Esophagus muscularis mucosa (tissue), 4 donors: ENCODE measurements at regions not wholly inside any gene's neighbourhood (a gene's known extent, or its start where the extent isn't known, plus 50 kb on each side); places are given as distances from the start of the nearest gene placed in this dataset.

Experiments
- DNase-seq: peaks from one replicate; pipeline ENCODE4 v3.0.0-alpha.2; 2017; ENCODE audit errors: extremely low spot score
- H3K27ac ChIP-seq, 4 donors: fragments of 200-600 bp; sonication (generic); replicated peaks in 1 of 4; 1 replicate in 3 of 4; 2 replicates in 1 of 4; pipeline ENCODE4 v1.5.1; 2016 to 2019; ENCODE audit warnings: mild to moderate bottlenecking in 1 of 4
- H3K27me3 ChIP-seq, 4 donors: fragments of 200-600 bp; sonication (generic); one replicate each; pipeline versions ENCODE4 v1.5.1 to v1.6.0; 2016 to 2019
- H3K36me3 ChIP-seq, 4 donors: fragments of 200-600 bp; sonication (generic); one replicate each; pipeline ENCODE4 v1.5.1; 2016 to 2019
- H3K4me1 ChIP-seq, 4 donors: fragments of 200-600 bp; sonication (generic); one replicate each; pipeline ENCODE4 v1.5.1; 2016 to 2019
- H3K4me3 ChIP-seq, 4 donors: fragments of 200-600 bp; sonication (generic); 1 replicate in 2 of 4; 2 replicates in 2 of 4; pipeline ENCODE4 v1.5.1; 2016 to 2019; ENCODE audit warnings: mild to moderate bottlenecking in 4 of 4, moderate library complexity in 1 of 4
- H3K9me3 ChIP-seq, 4 donors: fragments of 200-600 bp; sonication (generic); 1 replicate in 3 of 4; 2 replicates in 1 of 4; pipeline ENCODE4 v1.5.1; 2016 to 2019
- EP300 ChIP-seq: sonication (generic); formaldehyde crosslinking; IDR thresholded peaks from one replicate; pipeline ENCODE4 v1.6.1; 2017; ENCODE audit warnings: antibody characterized with exemption
- POLR2A ChIP-seq: fragments of 450-650 bp; IDR thresholded peaks from one replicate; pipeline ENCODE4 v1.6.1; 2017; ENCODE audit warnings: antibody characterized with exemption, moderate library complexity, mild to moderate bottlenecking, low read depth
- POLR2AphosphoS5 ChIP-seq, 2 donors: sonication (generic); formaldehyde crosslinking; IDR thresholded peaks; one replicate each; pipeline ENCODE4 v1.6.1; 2017; ENCODE audit warnings: antibody characterized with exemption in 2 of 2
- WGBS: methylation state at CpG from one replicate; pipeline ENCODE4 v1.1.5; 2018; 5-methylcytosine and 5-hydroxymethylcytosine counted together
- intact Hi-C: fragments of 100-400 bp; cut with DNase I; formaldehyde crosslinking; loops from one replicate; pipeline ENCODE4 v1.15.1; 2023
- TF ChIP-seq, protein P1 (sequence below), 3 experiments: fragments of 200-600 bp in 2 of 3; fragments of 450-650 bp in 1 of 3; sonication (generic) in 2 of 3; IDR thresholded peaks; one replicate each; pipeline ENCODE4 v1.5.1; 2017 to 2019; ENCODE audit warnings: antibody characterized with exemption in 3 of 3, mild to moderate bottlenecking in 2 of 3, moderate library complexity in 1 of 3

- 67% methylated on average over 4 of the region's 4 CpGs for WGBS
- no peak for TF ChIP-seq POLR2A
- TF ChIP-seq, protein P1, sequence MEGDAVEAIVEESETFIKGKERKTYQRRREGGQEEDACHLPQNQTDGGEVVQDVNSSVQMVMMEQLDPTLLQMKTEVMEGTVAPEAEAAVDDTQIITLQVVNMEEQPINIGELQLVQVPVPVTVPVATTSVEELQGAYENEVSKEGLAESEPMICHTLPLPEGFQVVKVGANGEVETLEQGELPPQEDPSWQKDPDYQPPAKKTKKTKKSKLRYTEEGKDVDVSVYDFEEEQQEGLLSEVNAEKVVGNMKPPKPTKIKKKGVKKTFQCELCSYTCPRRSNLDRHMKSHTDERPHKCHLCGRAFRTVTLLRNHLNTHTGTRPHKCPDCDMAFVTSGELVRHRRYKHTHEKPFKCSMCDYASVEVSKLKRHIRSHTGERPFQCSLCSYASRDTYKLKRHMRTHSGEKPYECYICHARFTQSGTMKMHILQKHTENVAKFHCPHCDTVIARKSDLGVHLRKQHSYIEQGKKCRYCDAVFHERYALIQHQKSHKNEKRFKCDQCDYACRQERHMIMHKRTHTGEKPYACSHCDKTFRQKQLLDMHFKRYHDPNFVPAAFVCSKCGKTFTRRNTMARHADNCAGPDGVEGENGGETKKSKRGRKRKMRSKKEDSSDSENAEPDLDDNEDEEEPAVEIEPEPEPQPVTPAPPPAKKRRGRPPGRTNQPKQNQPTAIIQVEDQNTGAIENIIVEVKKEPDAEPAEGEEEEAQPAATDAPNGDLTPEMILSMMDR (IDR thresholded peaks at IDR 0.05): no peak
- TF ChIP-seq POLR2AphosphoS5 (IDR thresholded peaks at IDR 0.05): no peak
- no peak for TF ChIP-seq EP300
- Histone ChIP-seq H3K4me3 (no peak overlapping the region), H3K27me3 (no peaks in the 10 kb centered on the region), H3K4me1 (no peaks in the 10 kb centered on the region), H3K36me3 (no peaks in the 10 kb centered on the region), H3K27ac (no peak overlapping the region), H3K9me3 (no peaks in the 10 kb centered on the region)
- DNase-seq: no peak
- intact Hi-C loops: no loop called here
These were observed 391.0 kb upstream of the SLITRK5 start for GRCh38 chr13:87280139-87280538.

GRCh38 chr13:87287721-87288120 is 383.4 kb upstream of the SLITRK5 start:
- DNase-seq: no peak
- Histone ChIP-seq H3K4me3 (no peak overlapping the region), H3K27me3 (peaks cover 0 to 4% (median 0%) of the 10 kb centered on the region in 4 donors), H3K9me3 (no peaks in the 10 kb centered on the region), H3K4me1 (no peaks in the 10 kb centered on the region), H3K36me3 (no peaks in the 10 kb centered on the region), H3K27ac (no peak overlapping the region)
- 69% methylated on average over 3 of the region's 3 CpGs for WGBS
- intact Hi-C loops: no loop called here
- TF ChIP-seq POLR2A: no peak
- TF ChIP-seq, protein P1 (IDR thresholded peaks at IDR 0.05): no peak
- no peak for TF ChIP-seq POLR2AphosphoS5 (IDR thresholded peaks at IDR 0.05)
- TF ChIP-seq EP300: no peak

- Histone ChIP-seq H3K4me3 (no peak overlapping the region), H3K27me3 (no peaks in the 10 kb centered on the region), H3K27ac (no peak overlapping the region), H3K36me3 (no peaks in the 10 kb centered on the region), H3K9me3 (peaks cover 0 to 4% (median 0%) of the 10 kb centered on the region in 4 donors), H3K4me1 (no peaks in the 10 kb centered on the region)
- no peak for DNase-seq
- intact Hi-C loops: no loop called here
- no peak for TF ChIP-seq POLR2A
- TF ChIP-seq EP300: no peak
- TF ChIP-seq POLR2AphosphoS5 (IDR thresholded peaks at IDR 0.05): no peak
- TF ChIP-seq, protein P1 (IDR thresholded peaks at IDR 0.05): no peak
These were observed 375.5 kb upstream of the SLITRK5 start for GRCh38 chr13:87295636-87296035.

GRCh38 chr13:87302034-87302433 is 369.1 kb upstream of the SLITRK5 start:
- no peak for TF ChIP-seq POLR2A
- TF ChIP-seq EP300: no peak
- TF ChIP-seq, protein P1 (IDR thresholded peaks at IDR 0.05): no peak
- no peak for TF ChIP-seq POLR2AphosphoS5 (IDR thresholded peaks at IDR 0.05)
- intact Hi-C loops: no loop called here
- no peak overlapping the region for H3K4me3 ChIP-seq
- no peaks in the 10 kb centered on the region for H3K36me3 ChIP-seq
- no peaks in the 10 kb centered on the region for H3K27me3 ChIP-seq
- H3K9me3 ChIP-seq: peaks cover 0 to 4% (median 0%) of the 10 kb centered on the region in 4 donors
- H3K4me1 ChIP-seq: no peaks in the 10 kb centered on the region
- 81% methylated on average over 3 of the region's 3 CpGs for WGBS
- no peak for DNase-seq
- no peak overlapping the region for H3K27ac ChIP-seq

- H3K4me1 ChIP-seq: no peaks in the 10 kb centered on the region
- TF ChIP-seq POLR2AphosphoS5 (IDR thresholded peaks at IDR 0.05) (no peak), POLR2A (no peak), EP300 (no peak)
- TF ChIP-seq, protein P1 (IDR thresholded peaks at IDR 0.05): no peak
- H3K27ac ChIP-seq: no peak overlapping the region
- no peaks in the 10 kb centered on the region for H3K27me3 ChIP-seq
- H3K9me3 ChIP-seq: peaks cover 0 to 4% (median 0%) of the 10 kb centered on the region in 4 donors
- intact Hi-C loops: no loop called here
- no peak for DNase-seq
- no peaks in the 10 kb centered on the region for H3K36me3 ChIP-seq
- H3K4me3 ChIP-seq: no peak overlapping the region
- WGBS: 80% methylated on average over 1 of the region's 1 CpG
These were observed 368.2 kb upstream of the SLITRK5 start for GRCh38 chr13:87302931-87303330.
